Mucosa of rectum (tissue), 2 donors: ENCODE measurements at regions not wholly inside any gene's neighbourhood (a gene's known extent, or its start where the extent isn't known, plus 50 kb on each side); places are given as distances from the start of the nearest gene placed in this dataset.
"Not testable (repeated sequence)": the region's sequence is repeated elsewhere in the genome, so short reads cannot be mapped to it uniquely, and the experiment has no call there.

Experiments
- H3K27ac ChIP-seq, 2 donors: one replicate each; pipeline ENCODE4 v1.7.0; 2013; ENCODE audit warnings: inconsistent platforms in 2 of 2, low read depth in 2 of 2, low read length in 2 of 2
- H3K27me3 ChIP-seq, 2 donors: one replicate each; pipeline ENCODE4 v1.7.0; 2013; ENCODE audit warnings: low read length in 2 of 2; ENCODE audit not compliant: control insufficient read depth in 2 of 2, insufficient read depth in 2 of 2
- H3K36me3 ChIP-seq, 2 donors: one replicate each; pipeline ENCODE4 v1.7.0; 2013; ENCODE audit warnings: low read length in 2 of 2; ENCODE audit not compliant: control insufficient read depth in 2 of 2, insufficient read depth in 2 of 2
- H3K4me1 ChIP-seq, 2 donors: one replicate each; pipeline ENCODE4 v1.7.0; 2013; ENCODE audit warnings: low read length in 2 of 2, mild to moderate bottlenecking in 1 of 2; ENCODE audit not compliant: control insufficient read depth in 2 of 2, insufficient read depth in 2 of 2
- H3K4me3 ChIP-seq, 2 donors: one replicate each; pipeline ENCODE4 v1.7.0; 2013; ENCODE audit warnings: low read length in 2 of 2
- H3K9ac ChIP-seq, 2 donors: one replicate each; pipeline ENCODE4 v1.7.0; 2013; ENCODE audit warnings: low read length in 2 of 2, low read depth in 1 of 2, mild to moderate bottlenecking in 1 of 2
- H3K9me3 ChIP-seq, 2 donors: one replicate each; pipeline ENCODE4 v1.7.0; 2013; ENCODE audit warnings: low read length in 2 of 2; ENCODE audit not compliant: control insufficient read depth in 2 of 2
- donor health status: healthy.
- donor health status: Normal muscosa, but diverticular disease.

- no peaks in the 10 kb centered on the region for H3K36me3 ChIP-seq
- no peak overlapping the region for H3K9ac ChIP-seq
- no peak overlapping the region for H3K4me3 ChIP-seq
- H3K4me1 ChIP-seq: peaks cover 5 to 13% of the 10 kb centered on the region in 2 donors
- no peaks in the 10 kb centered on the region for H3K27me3 ChIP-seq
- H3K9me3 ChIP-seq: peaks cover 0 to 7% of the 10 kb centered on the region in 2 donors
- H3K27ac ChIP-seq: no peak overlapping the region
These were observed 51.8 kb upstream of the ZSWIM5 start for GRCh38 chr1:45258059-45258650.

GRCh38 chr1:45259053-45259452 lies 52.6 kb upstream of the ZSWIM5 start:
- H3K27me3 ChIP-seq: no peaks in the 10 kb centered on the region
- no peak overlapping the region for H3K9ac ChIP-seq

DNA sequence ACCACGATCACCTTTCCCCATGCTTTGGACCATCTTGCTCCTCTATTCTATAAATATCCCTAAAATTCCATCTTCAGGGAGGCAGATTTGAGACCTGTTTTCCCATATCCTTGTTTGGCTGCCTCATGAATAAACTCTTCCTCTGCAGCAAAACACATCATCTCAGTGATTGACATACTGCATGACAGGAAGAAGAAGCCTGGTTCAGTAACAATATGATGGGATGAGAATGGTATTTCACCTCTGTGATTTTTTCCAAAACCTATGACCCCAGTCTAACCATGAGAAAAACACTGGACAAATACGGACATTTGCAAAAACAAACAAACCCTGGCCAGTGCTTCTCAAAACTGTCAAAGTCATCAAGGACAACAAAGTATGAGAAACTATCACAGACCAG lies 53.8 kb upstream of the ZSWIM5 start:
- Histone ChIP-seq H3K9me3 (peaks cover 0 to 7% of the 10 kb centered on the region in 2 donors), H3K27me3 (no peaks in the 10 kb centered on the region), H3K27ac (no peak overlapping the region), H3K4me1 (peaks cover under 1% of the 10 kb centered on the region in 2 donors), H3K36me3 (no peaks in the 10 kb centered on the region), H3K9ac (no peak overlapping the region), H3K4me3 (no peak overlapping the region)

More at GRCh38 chr1:45259053-45259452, 52.6 kb upstream of the ZSWIM5 start:
- no peak overlapping the region for H3K4me3 ChIP-seq
- H3K27ac ChIP-seq: no peak overlapping the region
- H3K36me3 ChIP-seq: no peaks in the 10 kb centered on the region
- peaks cover 5 to 11% of the 10 kb centered on the region in 2 donors for H3K4me1 ChIP-seq
- H3K9me3 ChIP-seq: peaks cover 0 to 7% of the 10 kb centered on the region in 2 donors

GRCh38 chr1:45263132-45263531 lies 56.7 kb upstream of the ZSWIM5 start:
- Histone ChIP-seq H3K27me3 (no peaks in the 10 kb centered on the region), H3K9ac (no peak overlapping the region), H3K36me3 (no peaks in the 10 kb centered on the region), H3K4me1 (peaks cover 8 to 14% of the 10 kb centered on the region in 2 donors), H3K4me3 (no peak overlapping the region), H3K9me3 (peaks cover 0 to 2% of the 10 kb centered on the region in 2 donors), H3K27ac (no peak overlapping the region)

GRCh38 chr1:45265244-45265643 lies 58.8 kb upstream of the ZSWIM5 start:
- Histone ChIP-seq H3K4me1 (peaks cover 8 to 14% of the 10 kb centered on the region in 2 donors), H3K9me3 (no peaks in the 10 kb centered on the region), H3K27me3 (no peaks in the 10 kb centered on the region), H3K36me3 (no peaks in the 10 kb centered on the region), H3K4me3 (no peak overlapping the region), H3K9ac (no peak overlapping the region), H3K27ac (no peak overlapping the region)

DNA sequence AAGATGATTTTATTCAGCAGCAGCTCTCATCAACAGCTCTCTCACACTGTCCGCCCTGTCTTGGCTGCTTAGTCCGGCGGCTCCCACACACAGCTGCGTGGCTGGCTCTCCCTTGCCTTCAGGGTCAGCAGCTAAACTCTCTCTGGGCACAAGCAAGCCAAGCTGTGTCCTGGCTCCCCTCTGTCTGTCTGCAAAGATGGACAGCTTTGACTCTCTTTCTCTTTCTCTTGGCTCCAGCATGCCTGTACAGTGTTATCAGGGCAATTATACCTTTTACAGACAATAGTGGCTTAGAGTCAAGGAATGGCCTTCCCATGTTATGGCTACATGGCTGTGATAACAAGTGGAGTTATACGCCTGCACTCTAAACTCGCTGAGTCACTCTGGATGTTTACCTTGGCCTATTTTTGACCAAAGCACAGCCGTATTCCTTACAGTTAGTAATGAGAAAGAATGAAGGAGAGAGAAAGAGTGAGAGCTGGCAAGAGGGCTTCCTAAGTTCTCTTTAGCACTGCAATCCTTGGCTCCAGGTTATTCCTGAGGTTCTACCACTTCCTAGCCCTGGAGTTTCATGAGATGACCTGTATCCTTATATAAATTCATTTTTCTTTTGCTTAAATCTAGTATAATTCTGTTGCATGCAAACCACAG lies 59.9 kb upstream of the ZSWIM5 start:
- Histone ChIP-seq H3K36me3 (no peaks in the 10 kb centered on the region), H3K4me3 (peak overlapping the region; percentile 40 to 48), H3K4me1 (peaks cover 8 to 14% of the 10 kb centered on the region in 2 donors), H3K9me3 (no peaks in the 10 kb centered on the region), H3K9ac (no peak overlapping the region), H3K27me3 (no peaks in the 10 kb centered on the region), H3K27ac (peak overlapping the region; percentile 70 to 75)

GRCh38 chr1:45268310-45268709 lies 58.4 kb upstream of the HPDL start:
- H3K4me3 ChIP-seq, H3K27me3 ChIP-seq, H3K9me3 ChIP-seq, H3K27ac ChIP-seq, H3K36me3 ChIP-seq, H3K9ac ChIP-seq: not testable (repeated sequence)
- H3K4me1 ChIP-seq: peaks cover 8 to 14% of the 10 kb centered on the region in 2 donors

GRCh38 chr1:45272267-45272666 lies 54.4 kb upstream of the HPDL start:
- not testable (repeated sequence) for H3K9ac ChIP-seq, H3K4me3 ChIP-seq, H3K27ac ChIP-seq, H3K4me1 ChIP-seq, H3K9me3 ChIP-seq, H3K27me3 ChIP-seq, H3K36me3 ChIP-seq

DNA sequence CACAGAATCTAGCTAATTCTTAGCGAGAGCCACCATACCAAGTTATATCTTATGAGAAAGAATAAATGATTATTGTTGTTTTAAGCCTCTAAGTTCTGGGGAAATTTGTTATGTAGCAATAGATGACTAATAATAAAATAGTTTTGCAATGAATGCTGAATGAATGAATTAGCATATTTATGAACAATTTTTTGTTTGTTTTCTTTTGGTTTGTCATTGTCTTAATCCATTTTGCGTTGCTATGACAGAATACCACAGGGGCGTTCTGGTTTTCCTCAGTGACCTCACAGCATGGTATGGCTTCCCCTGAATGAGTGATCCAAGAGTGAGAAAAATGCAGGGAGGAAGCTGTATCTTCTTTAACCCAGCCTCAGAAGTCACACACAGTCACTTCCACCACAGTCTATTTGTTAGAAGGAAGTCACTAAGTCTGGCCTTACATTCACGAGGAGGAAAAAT lies 53.8 kb upstream of the HPDL start:
- H3K27me3 ChIP-seq: no peaks in the 10 kb centered on the region
- H3K9ac ChIP-seq: no peak overlapping the region
- H3K36me3 ChIP-seq: no peaks in the 10 kb centered on the region
- peaks cover 2 to 4% of the 10 kb centered on the region in 2 donors for H3K4me1 ChIP-seq
- H3K4me3 ChIP-seq: no peak overlapping the region
- no peak overlapping the region for H3K27ac ChIP-seq
- H3K9me3 ChIP-seq: no peaks in the 10 kb centered on the region

- Histone ChIP-seq H3K4me3 (no peak overlapping the region), H3K9me3 (peaks cover 0 to 2% of the 10 kb centered on the region in 2 donors), H3K27me3 (no peaks in the 10 kb centered on the region), H3K27ac (no peak overlapping the region), H3K9ac (no peak overlapping the region), H3K36me3 (no peaks in the 10 kb centered on the region), H3K4me1 (peaks cover 2 to 4% of the 10 kb centered on the region in 2 donors)
These were observed 51.6 kb upstream of the HPDL start for GRCh38 chr1:45275054-45275453.
